NCI-H2029 (cell line): ENCODE measurements at regions not wholly inside any gene's neighbourhood (a gene's known extent, or its start where the extent isn't known, plus 50 kb on each side); places are given as distances from the start of the nearest gene placed in this dataset.
A peak's percentile ranks its signal among the peaks of the same experiment; 100 is the strongest.
"Not testable (repeated sequence)": the region's sequence is repeated elsewhere in the genome, so short reads cannot be mapped to it uniquely, and the experiment has no call there.

Experiments used
- DNase-seq: peaks from one replicate; lab custom pipeline; 2025; lab: John Stamatoyannopoulos, UW

DNA sequence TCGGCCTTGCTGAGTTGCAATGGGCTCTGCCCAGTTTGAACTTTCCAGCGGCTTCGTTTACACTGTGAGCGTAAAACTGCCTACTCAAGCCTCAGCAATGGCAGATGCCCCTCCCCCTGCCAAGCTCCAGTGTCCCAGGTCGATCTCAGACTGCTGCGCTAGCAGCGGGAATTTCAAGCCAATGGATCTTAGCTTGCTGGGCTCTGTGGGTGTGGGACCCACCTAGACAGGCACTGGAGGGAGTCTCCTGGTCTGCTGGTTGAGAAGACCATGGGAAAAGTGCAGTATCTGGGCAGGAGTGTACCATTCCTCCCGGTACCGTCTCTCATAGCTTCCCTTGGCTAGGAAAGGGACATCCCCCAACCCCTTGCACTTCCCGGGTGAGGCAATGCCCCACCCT, 88.2 kb downstream of the KLHL28 start:
- DNase-seq = no peak

- no peak for DNase-seq
Measured at GRCh38 chr14:44866770-44867169, 95.0 kb downstream of the KLHL28 start.

GRCh38 chr14:44866322-44866721, 95.4 kb downstream of the KLHL28 start:
- no peak for DNase-seq

- DNase-seq = no peak
Measured at GRCh38 chr14:44863271-44863670, 98.5 kb downstream of the KLHL28 start.

DNA sequence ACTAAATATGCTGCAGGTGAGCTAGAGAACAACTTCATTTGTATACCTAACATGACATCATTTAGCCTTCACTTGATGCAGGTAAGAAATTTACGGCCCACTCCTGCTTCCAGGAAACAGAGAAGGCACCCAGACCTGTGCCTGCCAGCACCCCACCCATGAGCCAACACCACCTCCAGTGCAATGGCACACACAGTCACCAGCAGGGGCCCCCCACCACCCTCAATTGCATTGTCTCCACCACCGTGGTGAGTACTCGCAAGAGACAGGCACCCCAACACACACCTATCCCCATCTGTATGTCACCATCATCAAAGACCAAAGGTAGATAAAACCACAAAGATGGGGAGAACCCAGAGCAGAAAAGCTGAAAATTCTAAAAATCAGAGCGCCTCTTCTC, 107.6 kb downstream of the KLHL28 start:
- no peak for DNase-seq

DNA sequence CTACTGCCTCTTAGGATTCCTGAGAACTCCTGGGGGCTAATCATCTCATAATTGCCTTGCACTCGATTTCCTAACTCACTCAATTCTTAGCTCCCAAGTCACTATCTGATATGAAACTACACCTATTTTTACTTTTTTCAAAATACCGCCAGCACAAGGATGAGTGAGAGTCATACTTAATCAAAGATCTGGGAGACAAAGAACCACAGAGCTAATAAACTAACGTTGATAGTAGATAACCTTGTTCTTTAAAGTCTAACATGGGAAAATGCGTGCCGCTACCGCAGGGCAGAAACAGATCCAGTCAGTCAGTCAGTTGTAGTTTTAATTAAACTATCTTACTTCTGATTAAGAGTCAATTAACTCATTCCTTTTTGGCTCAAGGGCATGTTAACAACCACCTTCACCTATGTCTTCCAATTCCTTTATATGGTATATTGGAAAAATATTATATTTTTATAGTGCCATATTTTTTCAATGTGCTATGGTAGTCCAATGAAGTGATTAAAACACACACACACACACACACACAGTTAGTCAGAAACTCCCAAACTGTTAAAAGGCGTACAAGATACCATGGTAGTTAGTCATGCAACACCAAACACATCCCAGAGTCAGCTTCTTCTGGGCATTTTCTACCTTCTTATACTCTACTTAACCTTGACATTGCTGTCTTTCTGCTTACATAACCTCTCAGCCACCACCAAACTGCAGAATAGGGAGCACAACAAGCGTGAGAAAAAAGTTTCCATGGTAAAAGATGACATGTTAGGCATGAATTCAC, 114.0 kb downstream of the KLHL28 start:
- no peak for DNase-seq

GRCh38 chr14:44846232-44846824, 115.4 kb downstream of the KLHL28 start:
- peak; percentile 62 for DNase-seq

DNA sequence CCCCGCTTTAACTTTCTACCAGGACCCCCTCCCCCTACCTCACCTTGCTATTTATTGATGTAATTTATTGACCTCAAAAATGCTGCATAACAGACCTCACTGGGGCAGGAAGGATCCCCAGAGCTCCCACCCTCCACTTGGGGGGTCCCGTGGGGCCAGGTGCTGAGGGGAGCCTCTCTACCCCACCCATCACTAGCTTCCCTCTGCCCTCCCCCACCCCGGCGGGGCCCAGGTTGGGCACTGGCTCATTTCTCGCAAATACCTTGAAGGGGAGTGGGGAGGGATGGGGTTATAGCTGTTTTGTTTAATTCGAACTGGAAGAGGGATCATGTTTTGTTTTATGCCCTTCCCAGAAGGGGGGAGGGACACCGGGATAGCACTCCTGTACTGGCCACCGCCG, 125.8 kb downstream of the KLHL28 start:
- not testable (repeated sequence) for DNase-seq

GRCh38 chr14:44833376-44834060, 128.2 kb downstream of the KLHL28 start:
- DNase-seq = no peak

DNA sequence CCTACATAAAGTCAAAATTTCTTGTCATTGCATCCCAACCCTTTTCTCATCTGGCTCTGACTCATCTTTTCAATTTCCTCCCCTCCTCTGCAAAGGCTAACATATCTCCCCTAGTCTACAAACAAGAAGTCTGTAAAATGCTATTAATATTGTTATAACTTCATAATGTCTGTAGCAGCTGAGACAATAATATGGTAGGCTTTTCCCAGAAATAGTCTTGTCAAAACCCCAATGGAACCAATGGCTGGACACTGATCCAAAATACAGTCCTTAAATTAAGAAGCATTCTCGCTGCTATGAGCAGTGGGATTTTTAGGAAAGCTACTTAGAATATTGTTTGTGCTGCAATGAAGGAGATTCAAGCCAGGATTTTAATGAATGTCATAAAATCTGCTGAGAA, 131.4 kb downstream of the KLHL28 start:
- DNase-seq = no peak

- DNase-seq = no peak
Measured at GRCh38 chr14:44829021-44829420, 132.7 kb downstream of the KLHL28 start.

GRCh38 chr14:44828023-44828422, 133.7 kb downstream of the KLHL28 start:
- no peak for DNase-seq

DNA sequence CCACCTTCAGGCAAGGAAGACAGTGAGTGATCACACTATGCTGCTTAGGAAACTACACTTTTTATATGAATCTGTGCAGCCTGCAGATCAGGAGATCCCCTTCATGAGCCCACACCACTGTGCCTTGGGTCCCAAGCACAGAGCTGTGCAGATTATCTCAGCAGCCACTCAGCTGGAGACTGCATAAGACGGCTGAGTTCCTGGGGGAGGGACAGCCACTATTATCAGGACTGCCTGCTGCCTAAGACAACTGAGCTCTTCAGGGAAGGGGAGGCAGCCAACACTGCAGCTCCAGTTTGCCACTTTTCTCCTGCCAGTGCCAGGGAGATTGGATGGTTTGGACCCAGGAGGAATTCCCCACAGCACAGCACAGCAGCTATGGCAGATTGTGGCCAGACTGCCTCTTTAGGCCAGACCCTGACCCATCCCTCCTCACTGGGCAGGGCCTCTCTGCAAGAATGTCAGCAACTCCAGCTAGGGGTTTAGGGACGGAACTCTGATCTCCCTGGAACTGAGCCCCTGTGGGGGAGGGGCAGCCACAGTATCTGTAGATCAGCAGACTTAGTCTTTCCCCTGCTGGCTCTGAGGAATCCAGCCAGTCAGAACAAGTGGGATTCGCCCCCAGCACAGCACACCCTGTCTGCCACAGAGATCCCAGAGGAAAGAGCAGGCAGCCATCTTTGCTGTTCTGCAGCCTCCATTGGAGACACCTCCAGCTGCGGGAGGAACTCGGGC, 141.3 kb downstream of the KLHL28 start:
- no peak for DNase-seq

- no peak for DNase-seq
Measured at GRCh38 chr14:44814196-44814595, 147.6 kb downstream of the KLHL28 start.

- DNase-seq = no peak
Measured at GRCh38 chr14:44812672-44813071, 149.1 kb downstream of the KLHL28 start.

DNA sequence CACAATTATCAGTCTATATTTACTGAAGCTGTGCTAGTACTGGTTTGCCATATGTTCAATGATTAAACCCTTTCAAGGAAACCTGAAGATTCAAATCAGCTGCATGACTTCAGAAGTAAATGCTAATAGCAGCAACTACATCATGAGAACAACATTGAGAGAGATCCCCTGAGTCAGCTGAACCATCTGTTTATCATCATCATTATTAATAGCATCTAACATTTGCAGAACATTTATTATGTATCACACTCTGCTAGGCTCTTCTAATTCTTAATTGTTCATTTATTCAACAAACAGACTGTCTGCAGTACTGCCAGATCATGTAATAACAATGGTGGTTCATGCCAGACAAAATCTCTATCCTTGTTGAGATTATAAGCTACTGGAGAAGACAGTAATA, 157.4 kb downstream of the KLHL28 start:
- DNase-seq = no peak

DNA sequence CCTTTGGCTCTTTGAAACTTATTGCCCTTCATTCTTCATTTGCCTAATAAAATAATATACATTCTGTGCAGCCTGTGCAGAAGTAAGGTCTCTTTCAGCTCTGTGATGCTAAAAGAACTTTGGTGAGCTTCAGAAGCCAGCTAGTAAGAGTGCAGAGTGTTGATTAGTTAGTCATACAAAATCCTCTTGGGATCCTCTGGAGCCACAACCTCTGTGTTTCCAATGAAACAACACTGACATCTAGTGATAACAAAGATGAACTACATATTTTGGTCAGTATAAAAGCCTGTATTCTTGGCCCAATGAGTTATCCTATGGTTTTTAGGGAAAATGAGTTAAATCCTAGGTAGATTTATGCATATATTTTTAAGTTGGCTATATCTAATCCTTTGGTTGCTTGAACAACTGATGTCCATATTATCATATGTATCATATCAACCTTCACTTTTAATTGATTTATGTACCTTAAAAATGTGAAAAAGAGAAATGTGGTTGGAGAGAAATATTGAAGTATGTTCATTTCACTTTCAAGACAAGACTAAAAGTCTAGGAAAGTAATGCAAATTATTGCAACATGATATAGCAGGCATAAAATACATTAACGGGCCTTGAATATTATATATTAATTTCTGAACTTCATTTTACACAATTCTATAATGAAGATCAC, 158.4 kb downstream of the KLHL28 start:
- DNase-seq = peak; percentile 32

GRCh38 chr14:44798386-44799242, 163.1 kb downstream of the KLHL28 start:
- no peak for DNase-seq

DNA sequence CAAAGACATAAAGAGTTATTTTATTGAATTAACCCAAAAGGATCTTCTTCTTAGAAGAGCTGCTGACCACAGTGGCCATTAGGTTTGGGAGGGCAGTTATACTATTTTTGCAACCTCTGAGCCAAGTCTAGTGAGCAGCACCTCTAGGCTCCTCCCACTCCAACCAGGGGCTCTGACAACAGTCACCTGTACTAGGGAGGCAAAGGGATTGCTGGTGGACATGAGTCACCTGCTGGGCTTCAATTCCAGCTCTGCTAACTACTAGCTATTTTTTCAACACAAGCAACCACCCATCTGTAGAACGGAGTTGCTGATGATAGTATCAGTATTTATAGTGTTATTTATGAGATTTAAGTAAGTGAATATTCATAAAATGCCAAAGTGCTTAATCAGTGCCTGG, 166.0 kb downstream of the KLHL28 start:
- DNase-seq = no peak

DNA sequence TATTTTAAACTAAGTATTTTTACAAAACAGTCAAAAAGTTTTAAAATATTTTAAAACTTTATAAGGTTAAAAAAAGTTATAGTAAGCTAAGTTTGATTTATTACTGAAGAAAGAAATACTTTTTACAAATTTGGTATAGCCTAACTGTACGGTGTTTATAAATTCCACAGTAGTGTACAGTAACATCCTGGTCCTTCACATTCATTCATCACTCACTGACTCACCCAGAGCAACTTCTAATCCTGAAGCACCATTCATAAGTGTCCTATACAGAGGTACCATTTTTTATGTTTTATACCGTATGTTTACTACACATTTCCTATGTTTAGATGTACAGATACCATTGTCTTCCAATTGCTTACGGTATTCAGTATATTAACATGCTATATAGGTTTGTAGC, 170.0 kb downstream of the KLHL28 start:
- no peak for DNase-seq

DNA sequence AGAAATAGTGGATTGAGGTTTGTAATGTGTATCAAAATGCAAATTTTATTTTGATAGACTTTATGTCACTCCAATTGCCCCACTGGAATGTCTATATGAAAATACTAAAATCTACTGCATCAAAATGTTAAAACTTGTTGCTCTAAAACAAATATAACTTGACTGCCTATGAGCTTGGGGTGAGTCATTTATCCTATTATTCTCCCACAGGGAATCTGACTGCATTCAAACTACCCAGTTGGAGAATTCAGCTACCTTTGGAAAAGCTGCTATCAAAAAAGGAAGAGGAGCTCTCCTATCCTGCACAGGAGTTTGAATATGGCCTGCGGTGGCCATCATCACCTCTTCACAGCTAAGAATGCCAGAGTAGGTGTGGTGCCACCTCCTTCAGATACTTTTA, 173.1 kb downstream of the KLHL28 start:
- DNase-seq = no peak
